Stimulated activated CD4-positive, alpha-beta T cell treated with anti-CD3 and anti-CD28 coated beads, Interleukin-12 subunit alpha, Interleukin-12 subunit beta, amount 100 ng/mL, for 24 hours (primary cell): ENCODE measurements at regions not wholly inside any gene's neighbourhood (a gene's known extent, or its start where the extent isn't known, plus 50 kb on each side); places are given as distances from the start of the nearest gene placed in this dataset.
"Not testable (repeated sequence)": the region's sequence is repeated elsewhere in the genome, so short reads cannot be mapped to it uniquely, and the experiment has no call there.

Source experiments
- DNase-seq, 2 experiments: peaks; one replicate each; pipeline ENCODE4 v3.0.0-alpha.2; 2020; ENCODE audit warnings: low read depth in 2 of 2

- no peak for DNase-seq
Measured at GRCh38 chr18:34352385-34353163, 127.9 kb upstream of the NOL4 start.

- DNase-seq, result no peak
Measured at GRCh38 chr18:34354351-34354750, 129.6 kb upstream of the NOL4 start.

- DNase-seq, result no peak
Measured at GRCh38 chr18:34357944-34358580, 133.3 kb upstream of the NOL4 start.

- DNase-seq, result no peak
Measured at GRCh38 chr18:34358923-34359322, 134.2 kb upstream of the NOL4 start.

- no peak for DNase-seq
Measured at GRCh38 chr18:34364699-34365098, 140.0 kb upstream of the NOL4 start.

GRCh38 chr18:34370704-34371395, 146.1 kb upstream of the NOL4 start:
- DNase-seq, result no peak

- no peak for DNase-seq
Measured at GRCh38 chr18:34380326-34380725, 155.6 kb upstream of the NOL4 start.

- no peak for DNase-seq
Measured at GRCh38 chr18:34385311-34385710, 160.6 kb upstream of the NOL4 start.

GRCh38 chr18:34386803-34387202, 162.1 kb upstream of the NOL4 start:
- DNase-seq, result no peak

- DNase-seq, result no peak
Measured at GRCh38 chr18:34397286-34397896, 172.7 kb upstream of the NOL4 start.

- no peak for DNase-seq
Measured at GRCh38 chr18:34399892-34400291, 175.2 kb upstream of the NOL4 start.

GRCh38 chr18:34400834-34401233, 176.1 kb upstream of the NOL4 start:
- no peak for DNase-seq

GRCh38 chr18:34401775-34402174, 177.1 kb upstream of the NOL4 start:
- no peak for DNase-seq

- DNase-seq, result not testable (repeated sequence)
Measured at GRCh38 chr18:34407471-34407870, 182.8 kb upstream of the NOL4 start.

- DNase-seq, result no peak
Measured at GRCh38 chr18:34411952-34412351, 187.2 kb upstream of the NOL4 start.

- no peak for DNase-seq
Measured at GRCh38 chr18:34431042-34431441, 206.3 kb upstream of the NOL4 start.

- no peak for DNase-seq
Measured at GRCh38 chr18:34444622-34445021, 219.9 kb upstream of the NOL4 start.

GRCh38 chr18:34448662-34449061, 223.9 kb upstream of the NOL4 start:
- DNase-seq, result no peak

GRCh38 chr18:34457761-34458160, 233.0 kb upstream of the NOL4 start:
- no peak for DNase-seq

- no peak for DNase-seq
Measured at GRCh38 chr18:34458410-34458977, 233.8 kb upstream of the NOL4 start.

GRCh38 chr18:34461266-34461665, 236.6 kb upstream of the NOL4 start:
- no peak for DNase-seq

- DNase-seq, result no peak
Measured at GRCh38 chr18:34467058-34467457, 242.3 kb upstream of the NOL4 start.
